ENCODE measurements at regions not wholly inside any gene's neighbourhood (a gene's known extent, or its start where the extent isn't known, plus 50 kb on each side); places are given as distances from the start of the nearest gene placed in this dataset.

- TF ChIP-seq, protein P1, sequence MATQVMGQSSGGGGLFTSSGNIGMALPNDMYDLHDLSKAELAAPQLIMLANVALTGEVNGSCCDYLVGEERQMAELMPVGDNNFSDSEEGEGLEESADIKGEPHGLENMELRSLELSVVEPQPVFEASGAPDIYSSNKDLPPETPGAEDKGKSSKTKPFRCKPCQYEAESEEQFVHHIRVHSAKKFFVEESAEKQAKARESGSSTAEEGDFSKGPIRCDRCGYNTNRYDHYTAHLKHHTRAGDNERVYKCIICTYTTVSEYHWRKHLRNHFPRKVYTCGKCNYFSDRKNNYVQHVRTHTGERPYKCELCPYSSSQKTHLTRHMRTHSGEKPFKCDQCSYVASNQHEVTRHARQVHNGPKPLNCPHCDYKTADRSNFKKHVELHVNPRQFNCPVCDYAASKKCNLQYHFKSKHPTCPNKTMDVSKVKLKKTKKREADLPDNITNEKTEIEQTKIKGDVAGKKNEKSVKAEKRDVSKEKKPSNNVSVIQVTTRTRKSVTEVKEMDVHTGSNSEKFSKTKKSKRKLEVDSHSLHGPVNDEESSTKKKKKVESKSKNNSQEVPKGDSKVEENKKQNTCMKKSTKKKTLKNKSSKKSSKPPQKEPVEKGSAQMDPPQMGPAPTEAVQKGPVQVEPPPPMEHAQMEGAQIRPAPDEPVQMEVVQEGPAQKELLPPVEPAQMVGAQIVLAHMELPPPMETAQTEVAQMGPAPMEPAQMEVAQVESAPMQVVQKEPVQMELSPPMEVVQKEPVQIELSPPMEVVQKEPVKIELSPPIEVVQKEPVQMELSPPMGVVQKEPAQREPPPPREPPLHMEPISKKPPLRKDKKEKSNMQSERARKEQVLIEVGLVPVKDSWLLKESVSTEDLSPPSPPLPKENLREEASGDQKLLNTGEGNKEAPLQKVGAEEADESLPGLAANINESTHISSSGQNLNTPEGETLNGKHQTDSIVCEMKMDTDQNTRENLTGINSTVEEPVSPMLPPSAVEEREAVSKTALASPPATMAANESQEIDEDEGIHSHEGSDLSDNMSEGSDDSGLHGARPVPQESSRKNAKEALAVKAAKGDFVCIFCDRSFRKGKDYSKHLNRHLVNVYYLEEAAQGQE (IDR thresholded peaks at IDR 0.05; ENCODE audit: unreplicated experiment): no peak
Measured at GRCh38 chr11:47904048-47904447, 55.9 kb upstream of the NUP160 start (continued).

DNA sequence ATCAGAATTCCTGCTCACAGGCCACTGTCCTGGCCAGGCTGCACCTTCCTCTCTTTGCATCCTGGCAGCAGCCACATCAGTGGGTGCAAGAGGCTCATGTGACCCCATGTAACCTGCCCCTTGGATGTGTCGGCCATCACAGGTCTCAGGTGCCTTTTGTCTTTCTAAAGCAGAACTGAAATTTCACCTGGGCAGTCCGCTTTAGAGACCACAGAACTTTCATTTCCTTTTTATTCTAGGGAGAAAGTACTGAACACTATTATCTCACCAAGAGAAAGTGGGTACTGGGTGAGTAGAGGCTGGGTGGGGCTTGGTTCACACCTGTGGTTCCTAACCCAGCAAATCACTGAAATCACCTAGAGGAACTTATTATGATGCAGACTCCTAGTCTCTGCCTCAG is 51.7 kb upstream of the NUP160 start:
- Histone ChIP-seq H3K4me1 (ENCODE audit: insufficient read depth) (no peaks in the 10 kb centered on the region), H3K4me2 (no peak overlapping the region), H3K27me3 (ENCODE audit: insufficient read depth) (no peaks in the 10 kb centered on the region), H2AFZ (no peak overlapping the region), H3K9me2 (ENCODE audit: insufficient read depth) (0 out of 2 replicates have a peak, but pooled peaks cover 4% of the 10 kb centered on the region), H3K4me3 (no peak overlapping the region), H3F3A (replicated peaks; ENCODE audit: low read depth) (no peaks in the 10 kb centered on the region), H3K36me3 (ENCODE audit: insufficient read depth) (no peaks in the 10 kb centered on the region), H3K27ac (ENCODE audit: low read depth) (no peak overlapping the region), H4K20me1 (replicated peaks; ENCODE audit: insufficient read depth) (no peaks in the 10 kb centered on the region), H3K79me2 (replicated peaks; ENCODE audit: insufficient read depth) (no peaks in the 10 kb centered on the region)
- Mint-ChIP-seq H3K9me3 (peaks cover 8% of the 10 kb centered on the region), H3K36me3 (ENCODE audit: low read depth) (no peaks in the 10 kb centered on the region), H3K27ac (no peak overlapping the region), H3K27me3 (ENCODE audit: insufficient read depth, low read depth, poor library complexity) (no peaks in the 10 kb centered on the region), H3K4me3 (no peak overlapping the region), H3K4me1 (no peaks in the 10 kb centered on the region)
- ATAC-seq (no peak), DNase-seq (ENCODE audit: low spot score) (no peak)
- TF ChIP-seq, protein P1 (IDR thresholded peaks at IDR 0.05; ENCODE audit: unreplicated experiment): no peak
- TF ChIP-seq CREB1 (CRISPR knock-in tag; IDR thresholded peaks at IDR 0.05; ENCODE audit: low read depth) (no peak), EZH2phosphoT487 (IDR thresholded peaks at IDR 0.05; ENCODE audit: unreplicated experiment) (no peak), NANOG (IDR thresholded peaks at IDR 0.05; ENCODE audit: borderline replicate concordance) (no peak), ZNF331 (CRISPR knock-in tag; IDR thresholded peaks at IDR 0.05; ENCODE audit: low read depth) (no peak), EZH2 (IDR thresholded peaks at IDR 0.05; ENCODE audit: low read depth, unreplicated experiment) (no peak), CTCF (conservative IDR thresholded peaks at IDR 0.05; ENCODE audit: low read depth in 2 of 2) (no peak), JUNB (IDR thresholded peaks at IDR 0.05; ENCODE audit: unreplicated experiment) (no peak)
- TF ChIP-seq, protein P2, sequence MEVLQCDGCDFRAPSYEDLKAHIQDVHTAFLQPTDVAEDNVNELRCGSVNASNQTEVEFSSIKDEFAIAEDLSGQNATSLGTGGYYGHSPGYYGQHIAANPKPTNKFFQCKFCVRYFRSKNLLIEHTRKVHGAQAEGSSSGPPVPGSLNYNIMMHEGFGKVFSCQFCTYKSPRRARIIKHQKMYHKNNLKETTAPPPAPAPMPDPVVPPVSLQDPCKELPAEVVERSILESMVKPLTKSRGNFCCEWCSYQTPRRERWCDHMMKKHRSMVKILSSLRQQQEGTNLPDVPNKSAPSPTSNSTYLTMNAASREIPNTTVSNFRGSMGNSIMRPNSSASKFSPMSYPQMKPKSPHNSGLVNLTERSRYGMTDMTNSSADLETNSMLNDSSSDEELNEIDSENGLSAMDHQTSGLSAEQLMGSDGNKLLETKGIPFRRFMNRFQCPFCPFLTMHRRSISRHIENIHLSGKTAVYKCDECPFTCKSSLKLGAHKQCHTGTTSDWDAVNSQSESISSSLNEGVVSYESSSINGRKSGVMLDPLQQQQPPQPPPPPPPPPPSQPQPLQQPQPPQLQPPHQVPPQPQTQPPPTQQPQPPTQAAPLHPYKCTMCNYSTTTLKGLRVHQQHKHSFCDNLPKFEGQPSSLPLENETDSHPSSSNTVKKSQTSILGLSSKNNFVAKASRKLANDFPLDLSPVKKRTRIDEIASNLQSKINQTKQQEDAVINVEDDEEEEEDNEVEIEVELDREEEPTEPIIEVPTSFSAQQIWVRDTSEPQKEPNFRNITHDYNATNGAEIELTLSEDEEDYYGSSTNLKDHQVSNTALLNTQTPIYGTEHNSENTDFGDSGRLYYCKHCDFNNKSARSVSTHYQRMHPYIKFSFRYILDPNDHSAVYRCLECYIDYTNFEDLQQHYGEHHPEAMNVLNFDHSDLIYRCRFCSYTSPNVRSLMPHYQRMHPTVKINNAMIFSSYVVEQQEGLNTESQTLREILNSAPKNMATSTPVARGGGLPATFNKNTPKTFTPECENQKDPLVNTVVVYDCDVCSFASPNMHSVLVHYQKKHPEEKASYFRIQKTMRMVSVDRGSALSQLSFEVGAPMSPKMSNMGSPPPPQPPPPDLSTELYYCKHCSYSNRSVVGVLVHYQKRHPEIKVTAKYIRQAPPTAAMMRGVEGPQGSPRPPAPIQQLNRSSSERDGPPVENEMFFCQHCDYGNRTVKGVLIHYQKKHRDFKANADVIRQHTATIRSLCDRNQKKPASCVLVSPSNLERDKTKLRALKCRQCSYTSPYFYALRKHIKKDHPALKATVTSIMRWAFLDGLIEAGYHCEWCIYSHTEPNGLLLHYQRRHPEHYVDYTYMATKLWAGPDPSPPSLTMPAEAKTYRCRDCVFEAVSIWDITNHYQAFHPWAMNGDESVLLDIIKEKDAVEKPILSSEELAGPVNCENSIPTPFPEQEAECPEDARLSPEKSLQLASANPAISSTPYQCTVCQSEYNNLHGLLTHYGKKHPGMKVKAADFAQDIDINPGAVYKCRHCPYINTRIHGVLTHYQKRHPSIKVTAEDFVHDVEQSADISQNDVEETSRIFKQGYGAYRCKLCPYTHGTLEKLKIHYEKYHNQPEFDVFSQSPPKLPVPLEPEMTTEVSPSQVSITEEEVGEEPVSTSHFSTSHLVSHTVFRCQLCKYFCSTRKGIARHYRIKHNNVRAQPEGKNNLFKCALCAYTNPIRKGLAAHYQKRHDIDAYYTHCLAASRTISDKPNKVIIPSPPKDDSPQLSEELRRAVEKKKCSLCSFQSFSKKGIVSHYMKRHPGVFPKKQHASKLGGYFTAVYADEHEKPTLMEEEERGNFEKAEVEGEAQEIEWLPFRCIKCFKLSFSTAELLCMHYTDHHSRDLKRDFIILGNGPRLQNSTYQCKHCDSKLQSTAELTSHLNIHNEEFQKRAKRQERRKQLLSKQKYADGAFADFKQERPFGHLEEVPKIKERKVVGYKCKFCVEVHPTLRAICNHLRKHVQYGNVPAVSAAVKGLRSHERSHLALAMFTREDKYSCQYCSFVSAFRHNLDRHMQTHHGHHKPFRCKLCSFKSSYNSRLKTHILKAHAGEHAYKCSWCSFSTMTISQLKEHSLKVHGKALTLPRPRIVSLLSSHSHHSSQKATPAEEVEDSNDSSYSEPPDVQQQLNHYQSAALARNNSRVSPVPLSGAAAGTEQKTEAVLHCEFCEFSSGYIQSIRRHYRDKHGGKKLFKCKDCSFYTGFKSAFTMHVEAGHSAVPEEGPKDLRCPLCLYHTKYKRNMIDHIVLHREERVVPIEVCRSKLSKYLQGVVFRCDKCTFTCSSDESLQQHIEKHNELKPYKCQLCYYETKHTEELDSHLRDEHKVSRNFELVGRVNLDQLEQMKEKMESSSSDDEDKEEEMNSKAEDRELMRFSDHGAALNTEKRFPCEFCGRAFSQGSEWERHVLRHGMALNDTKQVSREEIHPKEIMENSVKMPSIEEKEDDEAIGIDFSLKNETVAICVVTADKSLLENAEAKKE (CRISPR knock-in tag; IDR thresholded peaks at IDR 0.05): no peak
